Glutamatergic neuron (in vitro differentiated cells): ENCODE measurements at regions not wholly inside any gene's neighbourhood (a gene's known extent, or its start where the extent isn't known, plus 50 kb on each side); places are given as distances from the start of the nearest gene placed in this dataset.
A peak's percentile ranks its signal among the peaks of the same experiment; 100 is the strongest.

Experiments used
- DNase-seq: peaks from one replicate; pipeline ENCODE4 v3.0.0; 2022
- H3K27ac Mint-ChIP-seq: one replicate; pipeline ENCODE4 v1.8.0; 2020; ENCODE audit warnings: mild to moderate bottlenecking, mixed read lengths, inconsistent platforms; ENCODE audit not compliant: unreplicated experiment
- H3K27me3 Mint-ChIP-seq: one replicate; pipeline ENCODE4 v1.8.0; 2020; ENCODE audit warnings: mild to moderate bottlenecking, moderate library complexity, mixed read lengths, inconsistent platforms; ENCODE audit not compliant: unreplicated experiment
- H3K36me3 Mint-ChIP-seq: one replicate; pipeline ENCODE4 v1.8.0; 2020; ENCODE audit warnings: mild to moderate bottlenecking, mixed read lengths, inconsistent platforms; ENCODE audit not compliant: unreplicated experiment
- H3K4me1 Mint-ChIP-seq: one replicate; pipeline ENCODE4 v1.8.0; 2020; ENCODE audit warnings: mild to moderate bottlenecking, low read depth, mixed read lengths, inconsistent platforms; ENCODE audit not compliant: unreplicated experiment
- H3K4me3 Mint-ChIP-seq: one replicate; pipeline ENCODE4 v1.8.0; 2020; ENCODE audit warnings: mild to moderate bottlenecking, mixed read lengths, inconsistent platforms; ENCODE audit not compliant: unreplicated experiment
- H3K9me3 Mint-ChIP-seq: one replicate; pipeline ENCODE4 v1.8.0; 2020; ENCODE audit warnings: mild to moderate bottlenecking, moderate library complexity, mixed read lengths, inconsistent platforms; ENCODE audit not compliant: unreplicated experiment
- TF ChIP-seq, protein P1 (sequence below): fragments of 200-600 bp; sonication (generic); IDR thresholded peaks from one replicate; pipeline ENCODE4 v1.5.0; 2021; ENCODE audit not compliant: partially characterized antibody, unreplicated experiment

DNA sequence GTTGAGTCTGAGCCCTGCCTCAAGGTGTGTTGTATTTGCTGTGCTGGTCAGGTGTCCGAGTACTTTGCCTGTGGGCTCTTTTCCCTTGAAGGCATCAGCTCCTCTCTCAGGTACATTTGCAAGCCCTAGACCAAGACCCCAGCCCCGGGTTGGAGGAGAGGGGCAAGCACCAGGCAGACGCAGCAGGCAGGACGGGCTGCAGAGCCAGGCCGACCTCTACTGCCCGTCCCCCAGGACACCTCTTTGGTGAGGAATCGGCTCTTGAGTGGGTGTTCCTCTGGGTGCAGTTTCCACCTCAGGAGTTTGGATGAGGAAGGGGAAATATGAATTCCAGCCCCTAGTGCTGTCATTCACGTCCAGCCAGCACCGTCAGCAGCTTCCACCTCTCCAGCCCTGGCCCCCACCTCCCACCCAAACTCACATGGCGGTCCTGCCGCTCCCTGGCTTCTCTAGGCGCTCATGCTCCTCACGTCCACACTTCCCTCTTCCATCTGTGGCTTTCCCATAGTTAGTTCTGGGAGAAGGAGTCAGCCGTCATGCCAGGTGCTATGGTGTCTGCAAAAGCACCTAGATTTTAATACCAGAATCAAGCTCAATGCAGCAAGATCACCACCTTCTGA, 183.9 kb downstream of the DLL1 start:
- H3K27me3 Mint-ChIP-seq, result peaks cover 8% of the 10 kb centered on the region
- TF ChIP-seq, protein P1, sequence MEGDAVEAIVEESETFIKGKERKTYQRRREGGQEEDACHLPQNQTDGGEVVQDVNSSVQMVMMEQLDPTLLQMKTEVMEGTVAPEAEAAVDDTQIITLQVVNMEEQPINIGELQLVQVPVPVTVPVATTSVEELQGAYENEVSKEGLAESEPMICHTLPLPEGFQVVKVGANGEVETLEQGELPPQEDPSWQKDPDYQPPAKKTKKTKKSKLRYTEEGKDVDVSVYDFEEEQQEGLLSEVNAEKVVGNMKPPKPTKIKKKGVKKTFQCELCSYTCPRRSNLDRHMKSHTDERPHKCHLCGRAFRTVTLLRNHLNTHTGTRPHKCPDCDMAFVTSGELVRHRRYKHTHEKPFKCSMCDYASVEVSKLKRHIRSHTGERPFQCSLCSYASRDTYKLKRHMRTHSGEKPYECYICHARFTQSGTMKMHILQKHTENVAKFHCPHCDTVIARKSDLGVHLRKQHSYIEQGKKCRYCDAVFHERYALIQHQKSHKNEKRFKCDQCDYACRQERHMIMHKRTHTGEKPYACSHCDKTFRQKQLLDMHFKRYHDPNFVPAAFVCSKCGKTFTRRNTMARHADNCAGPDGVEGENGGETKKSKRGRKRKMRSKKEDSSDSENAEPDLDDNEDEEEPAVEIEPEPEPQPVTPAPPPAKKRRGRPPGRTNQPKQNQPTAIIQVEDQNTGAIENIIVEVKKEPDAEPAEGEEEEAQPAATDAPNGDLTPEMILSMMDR, result no peak
- no peaks in the 10 kb centered on the region for H3K36me3 Mint-ChIP-seq
- H3K27ac Mint-ChIP-seq, result no peak overlapping the region
- no peak for DNase-seq
- H3K4me1 Mint-ChIP-seq, result peaks cover 5% of the 10 kb centered on the region
- peaks cover 4% of the 10 kb centered on the region for H3K9me3 Mint-ChIP-seq
- H3K4me3 Mint-ChIP-seq, result no peak overlapping the region

DNA sequence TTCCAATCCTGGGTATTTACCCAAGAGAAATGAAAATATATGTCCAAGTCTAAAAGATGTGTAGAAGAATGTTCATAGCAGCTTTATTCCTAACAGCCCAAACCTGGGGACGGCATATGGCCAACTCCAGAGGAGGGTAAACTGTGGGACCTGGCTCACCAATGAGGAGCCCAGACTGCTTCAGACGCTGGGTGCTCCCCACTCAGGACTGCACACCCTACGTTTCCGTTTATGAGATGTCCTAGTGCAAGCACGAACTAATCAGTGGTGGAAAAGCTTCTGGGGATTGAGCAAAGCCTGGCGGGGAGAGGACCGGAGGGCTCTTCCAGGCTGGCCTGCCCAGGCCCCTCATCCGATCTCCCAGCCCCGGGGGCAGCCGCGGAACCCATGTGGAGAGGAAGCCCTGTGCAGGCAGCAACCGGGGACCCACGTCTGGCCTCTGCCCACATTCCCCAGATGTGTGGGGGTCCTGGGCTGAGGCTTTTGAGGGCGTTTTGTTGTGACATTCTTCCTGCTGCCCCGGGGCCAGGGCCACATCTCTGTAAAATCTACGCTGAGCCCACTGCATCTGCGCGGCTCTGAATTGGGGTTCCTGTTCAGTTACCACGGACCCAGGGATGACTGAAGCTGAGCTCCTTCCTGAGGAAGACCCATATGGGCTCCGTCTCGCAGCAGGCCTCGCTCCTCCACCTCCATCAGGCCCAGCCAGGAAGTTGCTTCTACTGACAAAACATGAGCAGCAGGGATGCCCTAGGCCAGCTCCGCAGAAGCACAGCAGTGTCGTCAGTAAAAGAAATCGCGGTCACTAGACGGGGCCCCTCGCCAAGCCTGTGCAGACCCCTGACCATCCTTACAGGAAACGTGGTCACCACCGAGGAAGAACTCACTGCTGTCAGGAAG, 188.0 kb downstream of the DLL1 start:
- Mint-ChIP-seq H3K27ac (no peak overlapping the region), H3K27me3 (peaks cover 12% of the 10 kb centered on the region), H3K4me1 (peaks cover 8% of the 10 kb centered on the region), H3K36me3 (no peaks in the 10 kb centered on the region), H3K9me3 (peaks cover 5% of the 10 kb centered on the region), H3K4me3 (no peak overlapping the region)
- DNase-seq, result no peak
- TF ChIP-seq, protein P1, result no peak

DNA sequence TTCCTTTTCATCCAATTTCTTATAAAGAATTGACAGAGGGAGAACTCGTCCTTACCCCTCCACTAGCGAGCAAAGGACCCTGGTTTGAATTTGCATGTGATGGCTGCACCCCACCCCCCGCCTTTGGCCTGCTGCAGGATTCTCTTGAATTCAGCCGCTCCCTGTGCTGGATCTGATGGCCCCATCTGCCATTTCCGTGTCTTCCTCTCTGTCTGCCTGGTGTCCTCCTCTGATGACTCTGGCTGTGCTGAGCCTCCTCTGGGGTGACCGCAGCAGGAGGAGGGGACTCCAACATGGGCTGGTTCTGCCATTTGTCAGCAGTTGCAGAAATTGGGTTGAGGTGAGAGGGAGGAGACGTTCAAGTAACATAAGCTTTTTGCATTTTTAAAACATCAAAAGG, 188.8 kb downstream of the DLL1 start:
- peak overlapping the region; percentile 88 for H3K27ac Mint-ChIP-seq
- H3K27me3 Mint-ChIP-seq, result peaks cover 11% of the 10 kb centered on the region
- TF ChIP-seq, protein P1, result no peak
- peaks cover 7% of the 10 kb centered on the region for H3K9me3 Mint-ChIP-seq
- peak overlapping the region; percentile 60 for H3K4me3 Mint-ChIP-seq
- H3K36me3 Mint-ChIP-seq, result no peaks in the 10 kb centered on the region
- DNase-seq, result peak; percentile 60
- peaks cover 12% of the 10 kb centered on the region for H3K4me1 Mint-ChIP-seq

DNA sequence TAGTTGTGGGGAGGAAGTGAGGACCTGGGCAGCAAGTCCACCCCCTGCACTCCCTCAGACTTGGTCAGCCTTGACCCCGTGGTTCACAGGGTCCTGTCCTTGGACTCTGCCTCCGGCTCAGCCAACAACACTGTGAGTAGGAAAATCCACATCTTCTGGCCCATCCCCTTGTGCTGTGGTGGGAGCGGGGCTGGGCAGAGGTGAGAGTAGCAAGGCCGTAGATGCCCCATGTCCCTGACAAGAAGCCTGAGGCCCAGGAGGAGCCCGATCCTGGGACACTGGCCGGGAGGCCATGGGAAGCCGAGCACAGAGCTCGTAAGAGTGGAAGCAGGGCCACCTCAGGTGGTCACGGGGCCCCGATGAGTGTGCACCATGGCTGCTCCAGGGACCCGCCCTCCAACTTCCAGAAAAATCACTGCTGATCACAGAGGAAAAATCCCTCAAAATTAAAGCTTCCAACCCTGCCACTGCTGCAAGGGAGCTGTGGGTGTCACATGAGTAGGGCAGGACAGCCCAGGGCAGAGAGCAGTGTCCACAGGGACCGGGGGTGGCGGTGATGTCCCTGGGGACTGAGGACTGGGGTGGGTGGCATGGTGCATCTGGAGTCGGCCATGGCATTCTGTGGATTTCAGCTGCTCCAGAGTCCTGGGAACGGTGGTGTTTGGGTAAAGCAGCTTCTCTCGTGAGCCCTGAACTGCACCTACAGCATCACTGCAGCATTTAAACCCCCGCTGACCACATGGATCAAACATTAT, 189.4 kb downstream of the DLL1 start:
- Mint-ChIP-seq H3K4me1 (peaks cover 18% of the 10 kb centered on the region), H3K9me3 (peaks cover 6% of the 10 kb centered on the region), H3K27ac (no peak overlapping the region), H3K4me3 (no peak overlapping the region), H3K36me3 (no peaks in the 10 kb centered on the region), H3K27me3 (peaks cover 10% of the 10 kb centered on the region)
- TF ChIP-seq, protein P1, result no peak
- no peak for DNase-seq
